Vagina (tissue), 2 donors: ENCODE measurements at regions not wholly inside any gene's neighbourhood (a gene's known extent, or its start where the extent isn't known, plus 50 kb on each side); places are given as distances from the start of the nearest gene placed in this dataset.

ENCODE experiments used
- DNase-seq, 2 donors: peaks; one replicate each; pipeline ENCODE4 v3.0.0-alpha.2; 2017; ENCODE audit errors: extremely low spot score in 2 of 2
- H3K27ac ChIP-seq: fragments of 200-600 bp; sonication (generic); one replicate; pipeline ENCODE4 v1.5.1; 2019
- H3K27me3 ChIP-seq: fragments of 200-600 bp; sonication (generic); one replicate; pipeline ENCODE4 v1.5.1; 2019
- H3K36me3 ChIP-seq, 2 donors: fragments of 200-600 bp; sonication (generic); one replicate each; pipeline ENCODE4 v1.5.1; 2017 to 2019
- H3K4me1 ChIP-seq: fragments of 200-600 bp; sonication (generic); one replicate; pipeline ENCODE4 v1.5.1; 2019
- H3K4me3 ChIP-seq, 2 donors: fragments of 200-600 bp; sonication (generic); 1 replicate in 1 of 2; 2 replicates in 1 of 2; pipeline ENCODE4 v1.5.1; 2016 to 2019
- H3K9me3 ChIP-seq: fragments of 200-600 bp; sonication (generic); one replicate; pipeline ENCODE4 v1.5.1; 2019
- CTCF ChIP-seq, 3 experiments: fragments of 450-650 bp in 2 of 3; fragments of 200-600 bp in 1 of 3; sonication (generic) in 1 of 3; IDR thresholded peaks; one replicate each; pipeline ENCODE4 v1.5.1; 2017 to 2019; ENCODE audit warnings: antibody characterized with exemption in 3 of 3, mild to moderate bottlenecking in 2 of 3, moderate library complexity in 2 of 3
- POLR2A ChIP-seq, 2 donors: fragments of 450-650 bp; IDR thresholded peaks; one replicate each; pipeline ENCODE4 v1.6.1; 2017; ENCODE audit warnings: antibody characterized with exemption in 2 of 2, mild to moderate bottlenecking in 2 of 2, moderate library complexity in 2 of 2
- POLR2AphosphoS5 ChIP-seq, 2 donors: sonication (generic); formaldehyde crosslinking; IDR thresholded peaks; one replicate each; pipeline ENCODE4 v1.9.0; 2017; ENCODE audit warnings: antibody characterized with exemption in 2 of 2, mild to moderate bottlenecking in 2 of 2, low read depth in 1 of 2; ENCODE audit not compliant: insufficient read depth in 1 of 2
- intact Hi-C: fragments of 100-400 bp; cut with DNase I; formaldehyde crosslinking; loops from one replicate; pipeline ENCODE4 v1.15.1; 2023

GRCh38 chr16:17817943-17818342 is 347.2 kb upstream of the XYLT1 start:
- intact Hi-C loops: no loop called here
- TF ChIP-seq POLR2A (IDR thresholded peaks at IDR 0.05) (no peak), POLR2AphosphoS5 (IDR thresholded peaks at IDR 0.05; ENCODE audit: insufficient read depth in 1 of 2, low read depth in 1 of 2) (no peak), CTCF (IDR thresholded peaks at IDR 0.05) (no peak)
- no peak overlapping the region for H3K27ac ChIP-seq
- no peaks in the 10 kb centered on the region for H3K36me3 ChIP-seq
- no peak for DNase-seq
- no peaks in the 10 kb centered on the region for H3K27me3 ChIP-seq
- H3K9me3 ChIP-seq: no peaks in the 10 kb centered on the region
- H3K4me1 ChIP-seq: peaks cover 9% of the 10 kb centered on the region
- H3K4me3 ChIP-seq: no peak overlapping the region

GRCh38 chr16:17817260-17817659 is 346.5 kb upstream of the XYLT1 start:
- no peaks in the 10 kb centered on the region for H3K9me3 ChIP-seq
- no peaks in the 10 kb centered on the region for H3K36me3 ChIP-seq
- TF ChIP-seq POLR2A (IDR thresholded peaks at IDR 0.05) (no peak), CTCF (IDR thresholded peaks at IDR 0.05) (no peak), POLR2AphosphoS5 (IDR thresholded peaks at IDR 0.05; ENCODE audit: insufficient read depth in 1 of 2, low read depth in 1 of 2) (no peak)
- no peak for DNase-seq
- H3K27ac ChIP-seq: no peak overlapping the region
- intact Hi-C loops: no loop called here
- no peaks in the 10 kb centered on the region for H3K27me3 ChIP-seq
- peaks cover 9% of the 10 kb centered on the region for H3K4me1 ChIP-seq
- no peak overlapping the region for H3K4me3 ChIP-seq

- H3K27ac ChIP-seq: no peak overlapping the region
- H3K27me3 ChIP-seq: no peaks in the 10 kb centered on the region
- H3K4me1 ChIP-seq: no peaks in the 10 kb centered on the region
- no peaks in the 10 kb centered on the region for H3K36me3 ChIP-seq
- TF ChIP-seq POLR2AphosphoS5 (IDR thresholded peaks at IDR 0.05; ENCODE audit: insufficient read depth in 1 of 2, low read depth in 1 of 2) (no peak), CTCF (IDR thresholded peaks at IDR 0.05) (no peak), POLR2A (IDR thresholded peaks at IDR 0.05) (no peak)
- H3K4me3 ChIP-seq: no peak overlapping the region
- H3K9me3 ChIP-seq: no peaks in the 10 kb centered on the region
- no peak for DNase-seq
- intact Hi-C loops: no loop called here
These were observed 342.0 kb upstream of the XYLT1 start for GRCh38 chr16:17812771-17813170.

GRCh38 chr16:17804857-17805256 is 334.1 kb upstream of the XYLT1 start:
- Histone ChIP-seq H3K27ac (no peak overlapping the region), H3K9me3 (no peaks in the 10 kb centered on the region), H3K36me3 (no peaks in the 10 kb centered on the region), H3K4me3 (no peak overlapping the region), H3K4me1 (no peaks in the 10 kb centered on the region), H3K27me3 (no peaks in the 10 kb centered on the region)
- TF ChIP-seq POLR2A (IDR thresholded peaks at IDR 0.05) (no peak), POLR2AphosphoS5 (IDR thresholded peaks at IDR 0.05; ENCODE audit: insufficient read depth in 1 of 2, low read depth in 1 of 2) (no peak), CTCF (IDR thresholded peaks at IDR 0.05) (no peak)
- intact Hi-C loops: no loop called here
- DNase-seq: no peak

- Histone ChIP-seq H3K36me3 (no peaks in the 10 kb centered on the region), H3K4me1 (no peaks in the 10 kb centered on the region), H3K27ac (no peak overlapping the region), H3K27me3 (no peaks in the 10 kb centered on the region), H3K4me3 (no peak overlapping the region), H3K9me3 (no peaks in the 10 kb centered on the region)
- TF ChIP-seq CTCF (IDR thresholded peaks at IDR 0.05): no peak
- TF ChIP-seq POLR2AphosphoS5 (IDR thresholded peaks at IDR 0.05; ENCODE audit: insufficient read depth in 1 of 2, low read depth in 1 of 2): no peak
- no peak for TF ChIP-seq POLR2A (IDR thresholded peaks at IDR 0.05)
- intact Hi-C loops: no loop called here
- DNase-seq: no peak
These were observed 333.1 kb upstream of the XYLT1 start for GRCh38 chr16:17803625-17804410.
